H1 (cell line): ENCODE measurements at regions not wholly inside any gene's neighbourhood (a gene's known extent, or its start where the extent isn't known, plus 50 kb on each side); places are given as distances from the start of the nearest gene placed in this dataset.

Source experiments
- CTCF ChIA-PET: fragments of 300-600 bp; sonication (Branson Sonifier 250); formaldehyde crosslinking; loops from one replicate; lab custom pipeline; 2021; ENCODE audit not compliant: partially characterized antibody; lab: Charles Lee
- POLR2A ChIA-PET: fragments of 300-600 bp; sonication (Branson Sonifier 250); formaldehyde crosslinking; loops from one replicate; lab custom pipeline; 2021; ENCODE audit warnings: inconsistent platforms; ENCODE audit not compliant: partially characterized antibody; lab: Charles Lee
- DNase-seq, 2 experiments: peaks; one replicate each; pipeline versions ENCODE4 v3.0.0 to v3.0.0-alpha.2; 2010 to 2022; ENCODE audit warnings: low spot score in 2 of 2, low read depth in 1 of 2, mixed read lengths in 1 of 2
- FAIRE-seq: peaks from 2 replicates; lab custom pipeline; 2011; peaks lifted over from hg19 to GRCh38; lab: Jason Lieb, UNC
- H2AFZ ChIP-seq: 2 replicates; pipeline ENCODE4 v1.8.1; 2012; ENCODE audit warnings: low read length, inconsistent platforms
- H2AK5ac ChIP-seq: 2 replicates; pipeline ENCODE4 v1.6.1; 2013; ENCODE audit warnings: low read depth, low read length
- H2BK120ac ChIP-seq: replicated peaks from 2 replicates; pipeline ENCODE3; 2013; ENCODE audit warnings: low read depth, low read length, inconsistent platforms
- H2BK12ac ChIP-seq: 2 replicates; pipeline ENCODE4 v1.6.1; 2013; ENCODE audit warnings: low read depth, low read length
- H2BK15ac ChIP-seq: 2 replicates; pipeline ENCODE4 v1.6.1; 2013; ENCODE audit warnings: low read length
- H2BK20ac ChIP-seq: 2 replicates; pipeline ENCODE4 v1.6.1; 2013; ENCODE audit warnings: low read length
- H2BK5ac ChIP-seq: 2 replicates; pipeline ENCODE4 v1.6.1; 2013; ENCODE audit warnings: low read depth, low read length
- H3K14ac ChIP-seq: 2 replicates; pipeline ENCODE4 v1.6.1; 2013; ENCODE audit warnings: inconsistent platforms; ENCODE audit not compliant: insufficient read length
- H3K18ac ChIP-seq: 2 replicates; pipeline ENCODE4 v1.6.1; 2013; ENCODE audit warnings: low read length; ENCODE audit errors: extremely low read depth
- H3K23ac ChIP-seq: 2 replicates; pipeline ENCODE4 v1.6.1; 2013; ENCODE audit warnings: inconsistent platforms; ENCODE audit not compliant: insufficient read length
- H3K23me2 ChIP-seq: 2 replicates; pipeline ENCODE4 v1.6.1; 2013; ENCODE audit warnings: low read depth, low read length
- H3K27ac ChIP-seq: 2 replicates; pipeline ENCODE4 v1.6.1; 2011; ENCODE audit warnings: low read depth, low read length, inconsistent platforms
- H3K27me3 ChIP-seq, 4 experiments: replicated peaks in 1 of 4; 1 replicate in 1 of 4; 2 replicates in 3 of 4; pipeline versions ENCODE4 v1.6.1 to v1.8.1; 2011 to 2013; ENCODE audit warnings: low read length in 3 of 4, mild to moderate bottlenecking in 3 of 4, inconsistent platforms in 2 of 4, mixed read lengths in 2 of 4, moderate library complexity in 1 of 4; ENCODE audit not compliant: control insufficient read depth in 3 of 4, insufficient read depth in 3 of 4; ENCODE audit errors: extremely low read depth in 1 of 4
- H3K36me3 ChIP-seq, 4 experiments: 2 replicates each; pipeline versions ENCODE4 v1.6.1 to v1.8.1; 2011 to 2013; ENCODE audit warnings: mild to moderate bottlenecking in 4 of 4, low read length in 3 of 4, moderate library complexity in 2 of 4, control low read depth in 1 of 4, inconsistent platforms in 1 of 4; ENCODE audit not compliant: insufficient read depth in 4 of 4, control insufficient read depth in 2 of 4
- H3K4ac ChIP-seq: replicated peaks from 2 replicates; pipeline ENCODE3; 2013; ENCODE audit warnings: low read length, low read depth, mixed read lengths, inconsistent platforms; ENCODE audit not compliant: insufficient read length
- H3K4me1 ChIP-seq, 4 experiments: replicated peaks in 1 of 4; 1 replicate in 1 of 4; 2 replicates in 3 of 4; pipeline versions ENCODE4 v1.6.1 to v1.8.1; 2011 to 2013; ENCODE audit warnings: low read length in 3 of 4, inconsistent platforms in 2 of 4, mixed read lengths in 1 of 4; ENCODE audit not compliant: insufficient read depth in 4 of 4, control insufficient read depth in 3 of 4
- H3K4me2 ChIP-seq, 2 experiments: 2 replicates each; pipeline versions ENCODE4 v1.6.1 to v1.8.1; 2011 to 2013; ENCODE audit warnings: low read depth in 2 of 2, low read length in 2 of 2, control low read depth in 1 of 2, inconsistent platforms in 1 of 2, mild to moderate bottlenecking in 1 of 2; ENCODE audit not compliant: insufficient read depth in 1 of 2
- H3K4me3 ChIP-seq, 4 experiments: fragments of 200-600, 300-600 bp in 1 of 4; sonication (generic), shearing (Covaris generic), sonication (Bioruptor Twin) in 1 of 4; 2 replicates each; pipeline versions ENCODE4 v1.5.1 to v1.8.1; 2011 to 2016; ENCODE audit warnings: low read length in 4 of 4, low read depth in 3 of 4, control low read depth in 2 of 4, inconsistent platforms in 2 of 4, mild to moderate bottlenecking in 2 of 4, mixed read lengths in 1 of 4, moderate library complexity in 1 of 4; ENCODE audit not compliant: insufficient read depth in 2 of 4; ENCODE audit errors: extremely low read depth in 1 of 4
- H3K56ac ChIP-seq: replicated peaks from 2 replicates; pipeline ENCODE3; 2013; ENCODE audit warnings: low read depth, mild to moderate bottlenecking, mixed read lengths, low read length, inconsistent platforms; ENCODE audit not compliant: insufficient read length
- H3K79me1 ChIP-seq: 2 replicates; pipeline ENCODE4 v1.6.1; 2013; ENCODE audit warnings: low read depth, low read length, control low read depth
- H3K79me2 ChIP-seq, 2 experiments: 2 replicates each; pipeline versions ENCODE4 v1.6.1 to v1.8.1; 2012 to 2013; ENCODE audit warnings: low read length in 2 of 2, mild to moderate bottlenecking in 2 of 2, inconsistent platforms in 1 of 2; ENCODE audit not compliant: insufficient read depth in 2 of 2, control insufficient read depth in 1 of 2
- H3K9ac ChIP-seq, 4 experiments: replicated peaks in 1 of 4; 1 replicate in 1 of 4; 2 replicates in 3 of 4; pipeline versions ENCODE4 v1.6.1 to v1.8.1; 2011 to 2013; ENCODE audit warnings: low read depth in 3 of 4, low read length in 3 of 4, control low read depth in 2 of 4, mild to moderate bottlenecking in 2 of 4, moderate library complexity in 2 of 4, inconsistent platforms in 1 of 4; ENCODE audit errors: extremely low read depth in 1 of 4
- H3K9me3 ChIP-seq, 2 experiments: 2 replicates each; pipeline versions ENCODE4 v1.6.1 to v1.8.1; 2012 to 2013; ENCODE audit warnings: mild to moderate bottlenecking in 2 of 2, moderate library complexity in 2 of 2, control low read depth in 1 of 2, inconsistent platforms in 1 of 2, low read depth in 1 of 2, low read length in 1 of 2, mixed read lengths in 1 of 2; ENCODE audit not compliant: insufficient read depth in 2 of 2
- H4K20me1 ChIP-seq, 2 experiments: replicated peaks in 1 of 2; 2 replicates each; pipeline versions ENCODE3 to v1.8.1; 2011 to 2013; ENCODE audit warnings: inconsistent platforms in 2 of 2, low read length in 2 of 2, mild to moderate bottlenecking in 1 of 2; ENCODE audit not compliant: insufficient read depth in 2 of 2, control insufficient read depth in 1 of 2
- H4K5ac ChIP-seq: 2 replicates; pipeline ENCODE4 v1.6.1; 2013; ENCODE audit warnings: low read length, low read depth, mixed read lengths, inconsistent platforms; ENCODE audit not compliant: insufficient read length
- H4K8ac ChIP-seq: 2 replicates; pipeline ENCODE4 v1.8.0; 2013; ENCODE audit warnings: mild to moderate bottlenecking, moderate library complexity, low read length, inconsistent platforms; ENCODE audit not compliant: insufficient read depth; ENCODE audit errors: extremely low read depth
- H4K91ac ChIP-seq: replicated peaks from 2 replicates; pipeline ENCODE3; 2013; ENCODE audit warnings: low read length, mixed read lengths, inconsistent platforms; ENCODE audit not compliant: insufficient read length
- CBX5 ChIP-seq: fragments of 300-800, 300-1000 bp; sonication (generic); IDR thresholded peaks from 2 replicates; pipeline ENCODE4 v1.7.1; 2016; ENCODE audit warnings: antibody characterized with exemption, low read length, low read depth
- CBX8 ChIP-seq: fragments of 300-800, 300-1000 bp; sonication (generic); IDR thresholded peaks from 2 replicates; pipeline ENCODE4 v1.7.1; 2016; ENCODE audit warnings: low read depth, low read length, borderline replicate concordance
- CHD1 ChIP-seq: IDR thresholded peaks from 2 replicates; pipeline ENCODE4 v1.6.1; 2012; ENCODE audit warnings: low read depth, low read length, improper control_type of control experiment
- KDM4A ChIP-seq: IDR thresholded peaks from one replicate; pipeline ENCODE4 v1.7.1; 2012; ENCODE audit warnings: low read depth, mild to moderate bottlenecking, moderate library complexity, low read length, inconsistent platforms; ENCODE audit not compliant: severe bottlenecking
- POU5F1 ChIP-seq: IDR thresholded peaks from 2 replicates; pipeline ENCODE4 v1.6.1; 2011; ENCODE audit warnings: low read depth, mild to moderate bottlenecking, low read length, moderate library complexity
- RBBP5 ChIP-seq: IDR thresholded peaks from 2 replicates; pipeline ENCODE4 v1.7.1; 2012; ENCODE audit warnings: low read depth, mild to moderate bottlenecking, inconsistent platforms, low read length, moderate library complexity, borderline replicate concordance
- YY1 ChIP-seq: IDR thresholded peaks from 2 replicates; pipeline ENCODE4 v1.6.1; 2011; ENCODE audit warnings: low read depth, mild to moderate bottlenecking, low read length
- WGBS, 2 experiments: shearing (Covaris generic) in 1 of 2; methylation state at CpG; one replicate each; pipeline versions ENCODE4 v1.1.6 to v1.1.7; 2013 to 2015; ENCODE audit warnings: low lambda C conversion rate in 2 of 2, mixed read lengths in 2 of 2, inconsistent platforms in 1 of 2, low coverage in 1 of 2, missing lambda C conversion rate in 1 of 2; ENCODE audit not compliant: insufficient replicate concordance in 2 of 2, insufficient coverage in 1 of 2, insufficient read length in 1 of 2; ENCODE audit errors: extremely low coverage in 1 of 2, missing lambda C conversion rate in 1 of 2; 5-methylcytosine and 5-hydroxymethylcytosine counted together
- TF ChIP-seq, protein P1 (sequence below), 3 experiments: IDR thresholded peaks; 1 replicate in 2 of 3; 2 replicates in 1 of 3; pipeline versions ENCODE4 v1.5.1 to v1.6.1; 2011; ENCODE audit warnings: low read length in 3 of 3, mild to moderate bottlenecking in 3 of 3, inconsistent platforms in 2 of 3, low read depth in 1 of 3, moderate library complexity in 1 of 3; ENCODE audit not compliant: insufficient read depth in 1 of 3; ENCODE audit errors: control extremely low read depth in 1 of 3

DNA sequence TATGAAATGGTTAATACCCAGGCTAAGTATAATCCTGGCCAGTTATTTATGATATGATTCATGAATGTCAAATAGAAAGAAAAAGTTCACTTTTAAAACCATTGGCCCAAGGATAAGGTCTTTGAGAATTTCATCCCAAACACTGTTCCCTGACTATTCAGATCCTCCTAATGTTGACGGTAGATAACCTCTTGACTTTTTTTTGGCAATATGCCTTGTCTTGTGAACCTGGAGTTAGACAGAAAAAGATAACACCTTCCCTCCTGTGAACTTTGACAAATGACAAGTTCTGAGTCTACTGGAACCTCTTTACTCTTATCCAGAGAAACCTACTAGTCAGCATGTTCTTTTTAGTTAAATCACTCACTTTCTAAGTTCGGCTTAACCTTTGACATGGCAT, 166.8 kb upstream of the PREP start:
- H3K79me2 ChIP-seq = no peaks in the 10 kb centered on the region
- no peak overlapping the region for H3K4me3 ChIP-seq
- H2AK5ac ChIP-seq = no peak overlapping the region
- no peaks in the 10 kb centered on the region for H3K79me1 ChIP-seq
- H3K56ac ChIP-seq = no peak overlapping the region
- 89% methylated on average over 2 of the region's 2 CpGs; no CpG with 5 or more reads in 1 of the 2 experiments for WGBS, 2 experiments
- no peak overlapping the region for H4K91ac ChIP-seq
- H2BK12ac ChIP-seq = no peak overlapping the region
- no peak for FAIRE-seq
- no peak overlapping the region for H2BK120ac ChIP-seq
- H3K27me3 ChIP-seq = no peaks in the 10 kb centered on the region
- no peaks in the 10 kb centered on the region for H3K4me1 ChIP-seq
- no peak overlapping the region for H2AFZ ChIP-seq
- H3K23ac ChIP-seq = no peak overlapping the region
- no peaks in the 10 kb centered on the region for H3K36me3 ChIP-seq
- no peak for DNase-seq
- H2BK15ac ChIP-seq = no peak overlapping the region
- no peak overlapping the region for H3K27ac ChIP-seq
- H2BK20ac ChIP-seq = no peak overlapping the region
- H3K14ac ChIP-seq = no peak overlapping the region
- H4K20me1 ChIP-seq = no peaks in the 10 kb centered on the region
- no peak overlapping the region for H4K8ac ChIP-seq
- H2BK5ac ChIP-seq = no peak overlapping the region
- no peak overlapping the region for H3K4ac ChIP-seq
- H3K23me2 ChIP-seq = no peaks in the 10 kb centered on the region; the same call in 1 of the 2 replicates
- no peak overlapping the region for H3K18ac ChIP-seq
- ChIA-PET POLR2A (no interaction called here), CTCF (interaction anchor here (0.6 to 1.0 kb wide), 3 partner anchors 13 to 480 kb away, joined by 3 read pairs; no protein-coding TSS in a partner anchor)
- H4K5ac ChIP-seq = no peak overlapping the region
- no peaks in the 10 kb centered on the region for H3K9me3 ChIP-seq
- H3K4me2 ChIP-seq = no peak overlapping the region
- no peak overlapping the region for H3K9ac ChIP-seq
- TF ChIP-seq, protein P1, sequence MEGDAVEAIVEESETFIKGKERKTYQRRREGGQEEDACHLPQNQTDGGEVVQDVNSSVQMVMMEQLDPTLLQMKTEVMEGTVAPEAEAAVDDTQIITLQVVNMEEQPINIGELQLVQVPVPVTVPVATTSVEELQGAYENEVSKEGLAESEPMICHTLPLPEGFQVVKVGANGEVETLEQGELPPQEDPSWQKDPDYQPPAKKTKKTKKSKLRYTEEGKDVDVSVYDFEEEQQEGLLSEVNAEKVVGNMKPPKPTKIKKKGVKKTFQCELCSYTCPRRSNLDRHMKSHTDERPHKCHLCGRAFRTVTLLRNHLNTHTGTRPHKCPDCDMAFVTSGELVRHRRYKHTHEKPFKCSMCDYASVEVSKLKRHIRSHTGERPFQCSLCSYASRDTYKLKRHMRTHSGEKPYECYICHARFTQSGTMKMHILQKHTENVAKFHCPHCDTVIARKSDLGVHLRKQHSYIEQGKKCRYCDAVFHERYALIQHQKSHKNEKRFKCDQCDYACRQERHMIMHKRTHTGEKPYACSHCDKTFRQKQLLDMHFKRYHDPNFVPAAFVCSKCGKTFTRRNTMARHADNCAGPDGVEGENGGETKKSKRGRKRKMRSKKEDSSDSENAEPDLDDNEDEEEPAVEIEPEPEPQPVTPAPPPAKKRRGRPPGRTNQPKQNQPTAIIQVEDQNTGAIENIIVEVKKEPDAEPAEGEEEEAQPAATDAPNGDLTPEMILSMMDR (IDR thresholded peaks at IDR 0.05; ENCODE audit: control extremely low read depth in 1 of 3, insufficient read depth in 1 of 3, low read depth in 1 of 3, low read length in 3 of 3) = no peak
- TF ChIP-seq POU5F1 = no peak
- TF ChIP-seq CBX8 = no peak
- no peak for TF ChIP-seq CHD1
- TF ChIP-seq CBX5 = no peak
- no peak for TF ChIP-seq KDM4A
- TF ChIP-seq RBBP5 = no peak
- no peak for TF ChIP-seq YY1
